Colonic mucosa (tissue), 4 donors: ENCODE measurements at regions not wholly inside any gene's neighbourhood (a gene's known extent, or its start where the extent isn't known, plus 50 kb on each side); places are given as distances from the start of the nearest gene placed in this dataset.
"Not testable (repeated sequence)": the region's sequence is repeated elsewhere in the genome, so short reads cannot be mapped to it uniquely, and the experiment has no call there.

Experiments
- DNase-seq: peaks from one replicate; pipeline ENCODE4 v3.0.0-alpha.2; 2020
- H3K27ac ChIP-seq: fragments of 200-600 bp; one replicate; pipeline ENCODE4 v1.8.0; 2021
- H3K27me3 ChIP-seq: fragments of 200-600 bp; one replicate; pipeline ENCODE4 v1.8.0; 2021
- H3K36me3 ChIP-seq: fragments of 200-600 bp; one replicate; pipeline ENCODE4 v1.8.0; 2021
- H3K4me1 ChIP-seq: fragments of 200-600 bp; one replicate; pipeline ENCODE4 v1.8.0; 2021; ENCODE audit warnings: mild to moderate bottlenecking
- H3K4me3 ChIP-seq: fragments of 200-600 bp; one replicate; pipeline ENCODE4 v1.8.0; 2021
- H3K9ac ChIP-seq, 2 donors: one replicate each; pipeline ENCODE4 v1.7.0; 2013; ENCODE audit warnings: control low read depth in 2 of 2, low read depth in 2 of 2, low read length in 2 of 2
- H3K9me3 ChIP-seq: fragments of 200-600 bp; one replicate; pipeline ENCODE4 v1.8.0; 2021
- CTCF ChIP-seq: fragments of 200-600 bp; IDR thresholded peaks from one replicate; pipeline ENCODE4 v1.8.0; 2022; ENCODE audit warnings: antibody characterized with exemption, mild to moderate bottlenecking
- intact Hi-C: fragments of 100-400 bp; cut with DNase I; formaldehyde crosslinking; loops from one replicate; pipeline ENCODE4 v1.14.1; 2022
- donor health status: healthy.
- donor health status: DM: no; HTN: no; CAD: no.
- donor health status: DM: no; HTN: no; CAD: no.

DNA sequence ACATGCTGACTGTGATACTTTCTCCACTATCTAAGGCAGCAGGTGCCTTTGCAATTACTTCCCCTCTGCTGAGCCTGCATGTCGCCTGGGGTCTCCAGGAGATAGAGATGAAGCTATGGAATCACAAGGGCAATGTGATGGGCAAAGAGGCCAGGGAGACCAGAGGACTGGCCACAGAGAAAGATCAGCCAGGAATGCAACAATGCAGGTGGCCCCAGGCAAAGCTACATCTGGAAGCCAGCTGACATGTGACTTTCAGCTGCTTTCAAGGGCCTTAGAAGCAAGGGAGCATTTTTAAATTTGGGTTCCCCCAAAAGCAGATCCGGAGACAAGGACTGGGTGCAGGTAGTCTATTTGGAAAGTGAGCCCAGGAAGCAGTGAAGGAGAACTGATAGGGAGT, 107.9 kb upstream of the SRSF6 start:
- Histone ChIP-seq H3K4me3 (no peak overlapping the region), H3K9me3 (no peaks in the 10 kb centered on the region), H3K27ac (no peak overlapping the region), H3K36me3 (no peaks in the 10 kb centered on the region), H3K4me1 (no peaks in the 10 kb centered on the region), H3K27me3 (no peaks in the 10 kb centered on the region), H3K9ac (no peak overlapping the region)
- no peak for TF ChIP-seq CTCF
- intact Hi-C loops, result no loop called here
- DNase-seq, result no peak

- intact Hi-C loops, DNase-seq, H3K27me3 ChIP-seq, H3K9ac ChIP-seq, H3K36me3 ChIP-seq, H3K4me3 ChIP-seq, H3K4me1 ChIP-seq, H3K9me3 ChIP-seq, H3K27ac ChIP-seq: not testable (repeated sequence)
Measured at GRCh38 chr20:43347839-43348238, 109.9 kb upstream of the SRSF6 start.

DNA sequence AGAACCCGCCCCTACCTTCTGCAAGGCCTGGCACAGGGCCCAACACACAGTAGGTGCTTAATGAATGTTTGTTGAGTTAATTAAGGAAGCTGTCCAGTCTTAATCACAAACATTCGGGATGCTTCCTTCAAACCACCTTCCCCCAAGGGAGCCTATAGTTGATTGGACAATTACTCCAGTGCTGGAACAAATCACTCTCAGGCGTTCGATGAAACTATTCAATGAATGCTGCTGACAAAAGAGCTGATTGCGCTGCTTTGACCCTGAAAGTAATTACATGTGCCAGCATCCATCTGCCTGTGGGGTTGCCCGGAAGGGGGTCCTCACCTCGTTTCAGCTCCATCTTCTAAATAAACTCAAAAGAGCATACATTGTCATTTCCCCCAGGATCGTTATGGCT, 112.0 kb upstream of the SRSF6 start:
- Histone ChIP-seq H3K27me3 (no peaks in the 10 kb centered on the region), H3K36me3 (no peaks in the 10 kb centered on the region), H3K27ac (no peak overlapping the region), H3K9ac (no peak overlapping the region), H3K4me1 (no peaks in the 10 kb centered on the region), H3K4me3 (no peak overlapping the region), H3K9me3 (no peaks in the 10 kb centered on the region)
- no peak for DNase-seq
- TF ChIP-seq CTCF, result no peak
- intact Hi-C loops, result no loop called here

DNA sequence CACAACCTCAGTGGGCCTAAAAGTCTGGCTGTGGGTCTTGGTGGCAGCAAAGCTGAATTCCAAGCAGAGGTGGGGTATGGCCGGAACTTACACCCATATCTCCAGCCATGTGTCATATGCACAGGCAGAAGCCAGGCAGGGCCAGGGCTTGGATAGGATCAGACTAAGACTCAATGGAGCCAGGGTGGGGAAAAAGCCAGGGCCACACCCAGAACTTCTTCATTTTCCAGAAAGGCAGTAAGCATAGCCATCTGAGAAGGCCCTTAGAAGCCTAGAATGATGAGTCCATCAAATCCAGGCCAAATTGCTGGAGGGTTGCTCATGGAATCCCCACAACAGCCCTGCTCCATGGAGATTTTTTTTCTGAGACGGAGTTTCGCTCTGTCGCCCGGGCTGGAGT, 116.2 kb upstream of the SRSF6 start:
- no peaks in the 10 kb centered on the region for H3K36me3 ChIP-seq
- H3K4me1 ChIP-seq, result no peaks in the 10 kb centered on the region
- H3K9me3 ChIP-seq, result no peaks in the 10 kb centered on the region
- H3K9ac ChIP-seq, result no peak overlapping the region
- H3K4me3 ChIP-seq, result no peak overlapping the region
- no peak overlapping the region for H3K27ac ChIP-seq
- intact Hi-C loops, result no loop called here
- no peak for DNase-seq
- TF ChIP-seq CTCF, result no peak
- H3K27me3 ChIP-seq, result no peaks in the 10 kb centered on the region

- H3K36me3 ChIP-seq, result no peaks in the 10 kb centered on the region
- no peak overlapping the region for H3K9ac ChIP-seq
- no peak overlapping the region for H3K4me3 ChIP-seq
- no peak for TF ChIP-seq CTCF
- H3K27me3 ChIP-seq, result no peaks in the 10 kb centered on the region
- no peak overlapping the region for H3K27ac ChIP-seq
- intact Hi-C loops, result no loop called here
- no peaks in the 10 kb centered on the region for H3K9me3 ChIP-seq
- H3K4me1 ChIP-seq, result no peaks in the 10 kb centered on the region
- no peak for DNase-seq
Measured at GRCh38 chr20:43337036-43337435, 120.7 kb upstream of the SRSF6 start.

GRCh38 chr20:43334080-43334479, 123.6 kb upstream of the SRSF6 start:
- no peak for DNase-seq
- H3K27me3 ChIP-seq, result no peaks in the 10 kb centered on the region
- intact Hi-C loops, result no loop called here
- no peak overlapping the region for H3K9ac ChIP-seq
- H3K9me3 ChIP-seq, result no peaks in the 10 kb centered on the region
- no peaks in the 10 kb centered on the region for H3K4me1 ChIP-seq
- H3K4me3 ChIP-seq, result no peak overlapping the region
- no peak overlapping the region for H3K27ac ChIP-seq
- H3K36me3 ChIP-seq, result no peaks in the 10 kb centered on the region
- no peak for TF ChIP-seq CTCF
